Adrenal gland (tissue), 9 donors: ENCODE measurements at regions not wholly inside any gene's neighbourhood (a gene's known extent, or its start where the extent isn't known, plus 50 kb on each side); places are given as distances from the start of the nearest gene placed in this dataset.
A peak's percentile ranks its signal among the peaks of the same experiment; 100 is the strongest.

Source experiments
- DNase-seq, 7 donors: peaks; one replicate each; pipeline ENCODE4 v3.0.0-alpha.2; 2019 to 2020
- H3K27ac ChIP-seq, 5 donors: fragments of 200-600 bp; sonication (generic) in 4 of 5; 1 replicate in 3 of 5; 2 replicates in 2 of 5; pipeline versions ENCODE4 v1.5.1 to v1.8.0; 2016 to 2020; ENCODE audit warnings: mild to moderate bottlenecking in 1 of 5
- H3K27me3 ChIP-seq: fragments of 200-600 bp; 2 replicates; pipeline ENCODE4 v1.8.0; 2021
- H3K36me3 ChIP-seq, 2 donors: fragments of 200-600 bp; replicated peaks in 1 of 2; 1 replicate in 1 of 2; 2 replicates in 1 of 2; pipeline versions ENCODE4 v1.5.1 to v1.8.0; 2018 to 2022
- H3K4me1 ChIP-seq, 2 donors: fragments of 200-600 bp; replicated peaks in 1 of 2; 1 replicate in 1 of 2; 2 replicates in 1 of 2; pipeline versions ENCODE4 v1.5.1 to v1.8.0; 2018 to 2021
- H3K4me3 ChIP-seq, 4 donors: fragments of 200-600 bp; sonication (generic) in 3 of 4; one replicate each; pipeline ENCODE4 v1.5.1; 2016 to 2018
- H3K9me3 ChIP-seq, 3 donors: fragments of 200-600 bp; sonication (generic) in 1 of 3; replicated peaks in 1 of 3; 1 replicate in 2 of 3; 2 replicates in 1 of 3; pipeline versions ENCODE4 v1.5.1 to v1.8.0; 2016 to 2021
- POLR2A ChIP-seq, 2 donors: fragments of 450-650 bp; IDR thresholded peaks; one replicate each; pipeline ENCODE4 v1.6.1; 2017; ENCODE audit warnings: antibody characterized with exemption in 2 of 2, mild to moderate bottlenecking in 2 of 2, moderate library complexity in 1 of 2
- WGBS, 4 donors: extraction: QIAGEN DNeasy Blood & Tissue Kit in 2 of 4; methylation state at CpG; one replicate each; pipeline versions ENCODE4 v1.1.5 to v1.1.7; 2013 to 2017; 5-methylcytosine and 5-hydroxymethylcytosine counted together
- intact Hi-C, 2 donors: fragments of 100-400 bp; cut with DNase I; formaldehyde crosslinking; loops; one replicate each; pipeline versions ENCODE4 v1.14.1 to v1.15.0; 2022 to 2023
- TF ChIP-seq, protein P1 (sequence below), 6 experiments: fragments of 450-650 bp in 4 of 6; fragments of 200-600 bp in 2 of 6; sonication (generic) in 1 of 6; IDR thresholded peaks; 1 replicate in 5 of 6; 2 replicates in 1 of 6; pipeline versions ENCODE4 v1.5.1 to v1.8.0; 2016 to 2021; ENCODE audit warnings: antibody characterized with exemption in 6 of 6, mild to moderate bottlenecking in 2 of 6, moderate library complexity in 1 of 6
- donor health status: healthy with polysubstance abuse.
- donor health status: Bipolar disorder and iron deficiency.
- donor health status: DM: yes; HTN: yes; CAD: no.
- donor health status: DM: no; HTN: no; CAD: no.
- donor health status: DM: no; HTN: no; CAD: no.

DNA sequence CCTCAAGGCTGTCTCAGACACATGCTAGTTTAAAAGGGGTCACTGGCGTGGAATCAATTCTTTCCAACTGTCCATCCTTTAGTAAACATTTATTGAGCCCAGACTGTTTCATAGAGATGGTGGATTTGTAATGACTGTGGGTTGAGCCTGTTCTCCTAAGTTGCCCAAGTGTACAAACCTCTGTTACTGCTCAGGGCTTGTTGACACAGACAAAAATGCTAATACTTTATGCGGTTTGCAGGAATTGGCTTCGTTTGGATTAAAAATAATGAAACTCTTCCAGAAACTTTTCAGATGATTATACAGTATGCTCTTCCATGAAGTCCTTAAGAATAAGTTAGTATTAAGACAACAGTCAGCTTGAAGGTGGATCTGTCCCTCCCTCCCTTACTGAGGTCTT lies 83.6 kb upstream of the MGAT5 start:
- peaks cover 0 to 8% of the 10 kb centered on the region in 2 donors for H3K4me1 ChIP-seq
- DNase-seq: peak in 1 of 7 donors; percentile 2
- intact Hi-C loops: loop anchor here in 1 of 2 donors (10.0 kb wide), 1 partner anchor 45 kb away; no protein-coding TSS in a partner anchor
- no peaks in the 10 kb centered on the region for H3K9me3 ChIP-seq
- TF ChIP-seq POLR2A (IDR thresholded peaks at IDR 0.05): no peak
- TF ChIP-seq, protein P1, sequence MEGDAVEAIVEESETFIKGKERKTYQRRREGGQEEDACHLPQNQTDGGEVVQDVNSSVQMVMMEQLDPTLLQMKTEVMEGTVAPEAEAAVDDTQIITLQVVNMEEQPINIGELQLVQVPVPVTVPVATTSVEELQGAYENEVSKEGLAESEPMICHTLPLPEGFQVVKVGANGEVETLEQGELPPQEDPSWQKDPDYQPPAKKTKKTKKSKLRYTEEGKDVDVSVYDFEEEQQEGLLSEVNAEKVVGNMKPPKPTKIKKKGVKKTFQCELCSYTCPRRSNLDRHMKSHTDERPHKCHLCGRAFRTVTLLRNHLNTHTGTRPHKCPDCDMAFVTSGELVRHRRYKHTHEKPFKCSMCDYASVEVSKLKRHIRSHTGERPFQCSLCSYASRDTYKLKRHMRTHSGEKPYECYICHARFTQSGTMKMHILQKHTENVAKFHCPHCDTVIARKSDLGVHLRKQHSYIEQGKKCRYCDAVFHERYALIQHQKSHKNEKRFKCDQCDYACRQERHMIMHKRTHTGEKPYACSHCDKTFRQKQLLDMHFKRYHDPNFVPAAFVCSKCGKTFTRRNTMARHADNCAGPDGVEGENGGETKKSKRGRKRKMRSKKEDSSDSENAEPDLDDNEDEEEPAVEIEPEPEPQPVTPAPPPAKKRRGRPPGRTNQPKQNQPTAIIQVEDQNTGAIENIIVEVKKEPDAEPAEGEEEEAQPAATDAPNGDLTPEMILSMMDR (IDR thresholded peaks at IDR 0.05): no peak
- H3K27me3 ChIP-seq: no peaks in the 10 kb centered on the region
- H3K27ac ChIP-seq: no peak overlapping the region
- 73 to 81% (median 76%) methylated on average over 3 of the region's 3 CpGs for WGBS, 4 donors
- no peaks in the 10 kb centered on the region for H3K36me3 ChIP-seq
- no peak overlapping the region for H3K4me3 ChIP-seq

- H3K36me3 ChIP-seq: no peaks in the 10 kb centered on the region
- TF ChIP-seq, protein P1 (IDR thresholded peaks at IDR 0.05): no peak
- no peak for TF ChIP-seq POLR2A (IDR thresholded peaks at IDR 0.05)
- peaks cover 0 to 8% of the 10 kb centered on the region in 2 donors for H3K4me1 ChIP-seq
- intact Hi-C loops: loop anchor here in 1 of 2 donors (10.0 kb wide), 1 partner anchor 46 kb away; no protein-coding TSS in a partner anchor
- H3K9me3 ChIP-seq: no peaks in the 10 kb centered on the region
- DNase-seq: peak in 1 of 7 donors; percentile 11
- WGBS, 4 donors: 84 to 93% (median 88%) methylated on average over 3 of the region's 3 CpGs
- H3K27ac ChIP-seq: no peak overlapping the region
- no peak overlapping the region for H3K4me3 ChIP-seq
- H3K27me3 ChIP-seq: no peaks in the 10 kb centered on the region
Observed at GRCh38 chr2:134170700-134171099, 83.2 kb upstream of the MGAT5 start.

- Histone ChIP-seq H3K36me3 (no peaks in the 10 kb centered on the region), H3K4me3 (no peak overlapping the region), H3K9me3 (no peaks in the 10 kb centered on the region), H3K27me3 (no peaks in the 10 kb centered on the region), H3K4me1 (peaks cover 0 to 27% of the 10 kb centered on the region in 2 donors), H3K27ac (peak overlapping the region in 1 of 5 donors; percentile 53)
- peak in 2 of 7 donors; percentile 17 to 31 for DNase-seq
- TF ChIP-seq, protein P1 (IDR thresholded peaks at IDR 0.05): no peak
- no peak for TF ChIP-seq POLR2A (IDR thresholded peaks at IDR 0.05)
- intact Hi-C loops: loop anchor here in 1 of 2 donors (10.0 kb wide), 1 partner anchor 49 kb away; no protein-coding TSS in a partner anchor
- WGBS, 4 donors: 62 to 72% (median 64%) methylated on average over 14 of the region's 14 CpGs
Observed at GRCh38 chr2:134173338-134174016, 80.4 kb upstream of the MGAT5 start.

- no peaks in the 10 kb centered on the region for H3K27me3 ChIP-seq
- no peaks in the 10 kb centered on the region for H3K36me3 ChIP-seq
- no peak overlapping the region for H3K27ac ChIP-seq
- WGBS, 4 donors: 91 to 98% (median 97%) methylated on average over 4 to 5 of the region's 5 CpGs
- no peak for TF ChIP-seq POLR2A (IDR thresholded peaks at IDR 0.05)
- TF ChIP-seq, protein P1 (IDR thresholded peaks at IDR 0.05): no peak
- H3K9me3 ChIP-seq: no peaks in the 10 kb centered on the region
- H3K4me3 ChIP-seq: no peak overlapping the region
- peaks cover 0 to 27% of the 10 kb centered on the region in 2 donors for H3K4me1 ChIP-seq
- peak in 1 of 7 donors; percentile 35 for DNase-seq
- intact Hi-C loops: loop anchor here in 1 of 2 donors (10.0 kb wide), 1 partner anchor 50 kb away; no protein-coding TSS in a partner anchor
Observed at GRCh38 chr2:134174711-134175110, 79.2 kb upstream of the MGAT5 start.
